ENCODE measurements at regions not wholly inside any gene's neighbourhood (a gene's known extent, or its start where the extent isn't known, plus 50 kb on each side); places are given as distances from the start of the nearest gene placed in this dataset.

DNA sequence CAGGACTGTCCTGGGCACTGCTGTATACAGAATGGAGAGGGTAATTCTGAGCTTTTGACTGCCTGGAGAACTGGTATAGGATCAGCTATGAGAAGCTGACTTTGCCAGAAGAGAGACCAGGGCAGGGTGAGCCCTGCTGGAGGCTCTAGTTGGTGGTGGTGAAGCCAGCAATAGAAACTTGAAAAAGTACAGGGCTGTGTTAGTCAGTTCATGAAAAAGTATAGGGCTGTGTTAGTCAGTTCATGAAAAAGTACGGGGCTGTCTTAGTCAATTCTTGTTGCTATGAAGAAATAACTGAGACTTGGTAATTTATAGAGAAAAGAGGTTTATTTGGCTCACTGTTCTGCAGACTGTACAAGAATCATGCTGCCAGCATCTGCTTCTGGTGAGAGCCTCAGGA is 63.5 kb upstream of the C2CD4B start:
- TF ChIP-seq, protein P1, sequence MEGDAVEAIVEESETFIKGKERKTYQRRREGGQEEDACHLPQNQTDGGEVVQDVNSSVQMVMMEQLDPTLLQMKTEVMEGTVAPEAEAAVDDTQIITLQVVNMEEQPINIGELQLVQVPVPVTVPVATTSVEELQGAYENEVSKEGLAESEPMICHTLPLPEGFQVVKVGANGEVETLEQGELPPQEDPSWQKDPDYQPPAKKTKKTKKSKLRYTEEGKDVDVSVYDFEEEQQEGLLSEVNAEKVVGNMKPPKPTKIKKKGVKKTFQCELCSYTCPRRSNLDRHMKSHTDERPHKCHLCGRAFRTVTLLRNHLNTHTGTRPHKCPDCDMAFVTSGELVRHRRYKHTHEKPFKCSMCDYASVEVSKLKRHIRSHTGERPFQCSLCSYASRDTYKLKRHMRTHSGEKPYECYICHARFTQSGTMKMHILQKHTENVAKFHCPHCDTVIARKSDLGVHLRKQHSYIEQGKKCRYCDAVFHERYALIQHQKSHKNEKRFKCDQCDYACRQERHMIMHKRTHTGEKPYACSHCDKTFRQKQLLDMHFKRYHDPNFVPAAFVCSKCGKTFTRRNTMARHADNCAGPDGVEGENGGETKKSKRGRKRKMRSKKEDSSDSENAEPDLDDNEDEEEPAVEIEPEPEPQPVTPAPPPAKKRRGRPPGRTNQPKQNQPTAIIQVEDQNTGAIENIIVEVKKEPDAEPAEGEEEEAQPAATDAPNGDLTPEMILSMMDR (conservative IDR thresholded peaks at IDR 0.05; ENCODE audit: low read depth, low read length) = no peak
- no peak for TF ChIP-seq EZH2 (IDR thresholded peaks at IDR 0.05; ENCODE audit: borderline replicate concordance, low read depth, low read length, poor library complexity, severe bottlenecking)

Data from A673 (cell line).